ENCODE measurements at regions not wholly inside any gene's neighbourhood (a gene's known extent, or its start where the extent isn't known, plus 50 kb on each side); places are given as distances from the start of the nearest gene placed in this dataset.

DNA sequence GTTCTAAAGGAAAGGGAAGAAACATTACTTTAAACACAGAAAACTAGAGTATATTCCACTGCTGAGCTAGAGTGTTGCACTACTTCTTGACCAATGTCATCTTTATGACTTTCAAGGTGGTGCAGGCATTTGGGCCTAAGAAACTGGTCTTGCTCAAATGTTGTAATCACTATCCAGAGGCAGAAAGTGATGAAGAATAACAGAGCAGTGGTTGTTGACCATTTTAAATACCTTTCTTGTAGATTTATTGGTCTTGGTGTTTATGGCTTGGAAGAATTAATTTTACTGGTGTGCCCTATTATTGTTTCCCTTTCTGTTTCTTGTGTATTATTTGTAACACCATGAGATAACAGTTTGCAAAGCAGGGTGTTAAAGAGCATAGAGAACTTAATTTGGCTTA, 56.9 kb upstream of the SCN7A start (continued):
- TF ChIP-seq, protein P1, sequence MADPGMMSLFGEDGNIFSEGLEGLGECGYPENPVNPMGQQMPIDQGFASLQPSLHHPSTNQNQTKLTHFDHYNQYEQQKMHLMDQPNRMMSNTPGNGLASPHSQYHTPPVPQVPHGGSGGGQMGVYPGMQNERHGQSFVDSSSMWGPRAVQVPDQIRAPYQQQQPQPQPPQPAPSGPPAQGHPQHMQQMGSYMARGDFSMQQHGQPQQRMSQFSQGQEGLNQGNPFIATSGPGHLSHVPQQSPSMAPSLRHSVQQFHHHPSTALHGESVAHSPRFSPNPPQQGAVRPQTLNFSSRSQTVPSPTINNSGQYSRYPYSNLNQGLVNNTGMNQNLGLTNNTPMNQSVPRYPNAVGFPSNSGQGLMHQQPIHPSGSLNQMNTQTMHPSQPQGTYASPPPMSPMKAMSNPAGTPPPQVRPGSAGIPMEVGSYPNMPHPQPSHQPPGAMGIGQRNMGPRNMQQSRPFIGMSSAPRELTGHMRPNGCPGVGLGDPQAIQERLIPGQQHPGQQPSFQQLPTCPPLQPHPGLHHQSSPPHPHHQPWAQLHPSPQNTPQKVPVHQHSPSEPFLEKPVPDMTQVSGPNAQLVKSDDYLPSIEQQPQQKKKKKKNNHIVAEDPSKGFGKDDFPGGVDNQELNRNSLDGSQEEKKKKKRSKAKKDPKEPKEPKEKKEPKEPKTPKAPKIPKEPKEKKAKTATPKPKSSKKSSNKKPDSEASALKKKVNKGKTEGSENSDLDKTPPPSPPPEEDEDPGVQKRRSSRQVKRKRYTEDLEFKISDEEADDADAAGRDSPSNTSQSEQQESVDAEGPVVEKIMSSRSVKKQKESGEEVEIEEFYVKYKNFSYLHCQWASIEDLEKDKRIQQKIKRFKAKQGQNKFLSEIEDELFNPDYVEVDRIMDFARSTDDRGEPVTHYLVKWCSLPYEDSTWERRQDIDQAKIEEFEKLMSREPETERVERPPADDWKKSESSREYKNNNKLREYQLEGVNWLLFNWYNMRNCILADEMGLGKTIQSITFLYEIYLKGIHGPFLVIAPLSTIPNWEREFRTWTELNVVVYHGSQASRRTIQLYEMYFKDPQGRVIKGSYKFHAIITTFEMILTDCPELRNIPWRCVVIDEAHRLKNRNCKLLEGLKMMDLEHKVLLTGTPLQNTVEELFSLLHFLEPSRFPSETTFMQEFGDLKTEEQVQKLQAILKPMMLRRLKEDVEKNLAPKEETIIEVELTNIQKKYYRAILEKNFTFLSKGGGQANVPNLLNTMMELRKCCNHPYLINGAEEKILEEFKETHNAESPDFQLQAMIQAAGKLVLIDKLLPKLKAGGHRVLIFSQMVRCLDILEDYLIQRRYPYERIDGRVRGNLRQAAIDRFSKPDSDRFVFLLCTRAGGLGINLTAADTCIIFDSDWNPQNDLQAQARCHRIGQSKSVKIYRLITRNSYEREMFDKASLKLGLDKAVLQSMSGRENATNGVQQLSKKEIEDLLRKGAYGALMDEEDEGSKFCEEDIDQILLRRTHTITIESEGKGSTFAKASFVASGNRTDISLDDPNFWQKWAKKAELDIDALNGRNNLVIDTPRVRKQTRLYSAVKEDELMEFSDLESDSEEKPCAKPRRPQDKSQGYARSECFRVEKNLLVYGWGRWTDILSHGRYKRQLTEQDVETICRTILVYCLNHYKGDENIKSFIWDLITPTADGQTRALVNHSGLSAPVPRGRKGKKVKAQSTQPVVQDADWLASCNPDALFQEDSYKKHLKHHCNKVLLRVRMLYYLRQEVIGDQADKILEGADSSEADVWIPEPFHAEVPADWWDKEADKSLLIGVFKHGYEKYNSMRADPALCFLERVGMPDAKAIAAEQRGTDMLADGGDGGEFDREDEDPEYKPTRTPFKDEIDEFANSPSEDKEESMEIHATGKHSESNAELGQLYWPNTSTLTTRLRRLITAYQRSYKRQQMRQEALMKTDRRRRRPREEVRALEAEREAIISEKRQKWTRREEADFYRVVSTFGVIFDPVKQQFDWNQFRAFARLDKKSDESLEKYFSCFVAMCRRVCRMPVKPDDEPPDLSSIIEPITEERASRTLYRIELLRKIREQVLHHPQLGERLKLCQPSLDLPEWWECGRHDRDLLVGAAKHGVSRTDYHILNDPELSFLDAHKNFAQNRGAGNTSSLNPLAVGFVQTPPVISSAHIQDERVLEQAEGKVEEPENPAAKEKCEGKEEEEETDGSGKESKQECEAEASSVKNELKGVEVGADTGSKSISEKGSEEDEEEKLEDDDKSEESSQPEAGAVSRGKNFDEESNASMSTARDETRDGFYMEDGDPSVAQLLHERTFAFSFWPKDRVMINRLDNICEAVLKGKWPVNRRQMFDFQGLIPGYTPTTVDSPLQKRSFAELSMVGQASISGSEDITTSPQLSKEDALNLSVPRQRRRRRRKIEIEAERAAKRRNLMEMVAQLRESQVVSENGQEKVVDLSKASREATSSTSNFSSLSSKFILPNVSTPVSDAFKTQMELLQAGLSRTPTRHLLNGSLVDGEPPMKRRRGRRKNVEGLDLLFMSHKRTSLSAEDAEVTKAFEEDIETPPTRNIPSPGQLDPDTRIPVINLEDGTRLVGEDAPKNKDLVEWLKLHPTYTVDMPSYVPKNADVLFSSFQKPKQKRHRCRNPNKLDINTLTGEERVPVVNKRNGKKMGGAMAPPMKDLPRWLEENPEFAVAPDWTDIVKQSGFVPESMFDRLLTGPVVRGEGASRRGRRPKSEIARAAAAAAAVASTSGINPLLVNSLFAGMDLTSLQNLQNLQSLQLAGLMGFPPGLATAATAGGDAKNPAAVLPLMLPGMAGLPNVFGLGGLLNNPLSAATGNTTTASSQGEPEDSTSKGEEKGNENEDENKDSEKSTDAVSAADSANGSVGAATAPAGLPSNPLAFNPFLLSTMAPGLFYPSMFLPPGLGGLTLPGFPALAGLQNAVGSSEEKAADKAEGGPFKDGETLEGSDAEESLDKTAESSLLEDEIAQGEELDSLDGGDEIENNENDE (IDR thresholded peaks at IDR 0.05; ENCODE audit: low read depth, low read length): no peak
- TF ChIP-seq E2F3 (CRISPR knock-in tag; IDR thresholded peaks at IDR 0.05) (no peak), ELF2 (CRISPR knock-in tag; IDR thresholded peaks at IDR 0.05) (no peak), GATAD2A (IDR thresholded peaks at IDR 0.05) (no peak), CBFB (CRISPR knock-in tag; IDR thresholded peaks at IDR 0.05) (no peak), RAD51 (IDR thresholded peaks at IDR 0.05; ENCODE audit: borderline replicate concordance, low read depth) (no peak), RB1 (IDR thresholded peaks at IDR 0.05; ENCODE audit: low read depth) (no peak), SMAD2 (IDR thresholded peaks at IDR 0.05; ENCODE audit: low read depth, low read length) (no peak), FOXP1 (CRISPR knock-in tag; IDR thresholded peaks at IDR 0.05) (no peak), HMG20B (CRISPR knock-in tag; IDR thresholded peaks at IDR 0.05) (no peak), LCOR (CRISPR knock-in tag; IDR thresholded peaks at IDR 0.05) (no peak)
- TF ChIP-seq, protein P2, sequence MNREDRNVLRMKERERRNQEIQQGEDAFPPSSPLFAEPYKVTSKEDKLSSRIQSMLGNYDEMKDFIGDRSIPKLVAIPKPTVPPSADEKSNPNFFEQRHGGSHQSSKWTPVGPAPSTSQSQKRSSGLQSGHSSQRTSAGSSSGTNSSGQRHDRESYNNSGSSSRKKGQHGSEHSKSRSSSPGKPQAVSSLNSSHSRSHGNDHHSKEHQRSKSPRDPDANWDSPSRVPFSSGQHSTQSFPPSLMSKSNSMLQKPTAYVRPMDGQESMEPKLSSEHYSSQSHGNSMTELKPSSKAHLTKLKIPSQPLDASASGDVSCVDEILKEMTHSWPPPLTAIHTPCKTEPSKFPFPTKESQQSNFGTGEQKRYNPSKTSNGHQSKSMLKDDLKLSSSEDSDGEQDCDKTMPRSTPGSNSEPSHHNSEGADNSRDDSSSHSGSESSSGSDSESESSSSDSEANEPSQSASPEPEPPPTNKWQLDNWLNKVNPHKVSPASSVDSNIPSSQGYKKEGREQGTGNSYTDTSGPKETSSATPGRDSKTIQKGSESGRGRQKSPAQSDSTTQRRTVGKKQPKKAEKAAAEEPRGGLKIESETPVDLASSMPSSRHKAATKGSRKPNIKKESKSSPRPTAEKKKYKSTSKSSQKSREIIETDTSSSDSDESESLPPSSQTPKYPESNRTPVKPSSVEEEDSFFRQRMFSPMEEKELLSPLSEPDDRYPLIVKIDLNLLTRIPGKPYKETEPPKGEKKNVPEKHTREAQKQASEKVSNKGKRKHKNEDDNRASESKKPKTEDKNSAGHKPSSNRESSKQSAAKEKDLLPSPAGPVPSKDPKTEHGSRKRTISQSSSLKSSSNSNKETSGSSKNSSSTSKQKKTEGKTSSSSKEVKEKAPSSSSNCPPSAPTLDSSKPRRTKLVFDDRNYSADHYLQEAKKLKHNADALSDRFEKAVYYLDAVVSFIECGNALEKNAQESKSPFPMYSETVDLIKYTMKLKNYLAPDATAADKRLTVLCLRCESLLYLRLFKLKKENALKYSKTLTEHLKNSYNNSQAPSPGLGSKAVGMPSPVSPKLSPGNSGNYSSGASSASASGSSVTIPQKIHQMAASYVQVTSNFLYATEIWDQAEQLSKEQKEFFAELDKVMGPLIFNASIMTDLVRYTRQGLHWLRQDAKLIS (CRISPR knock-in tag; IDR thresholded peaks at IDR 0.05): no peak
- TF ChIP-seq, protein P3, sequence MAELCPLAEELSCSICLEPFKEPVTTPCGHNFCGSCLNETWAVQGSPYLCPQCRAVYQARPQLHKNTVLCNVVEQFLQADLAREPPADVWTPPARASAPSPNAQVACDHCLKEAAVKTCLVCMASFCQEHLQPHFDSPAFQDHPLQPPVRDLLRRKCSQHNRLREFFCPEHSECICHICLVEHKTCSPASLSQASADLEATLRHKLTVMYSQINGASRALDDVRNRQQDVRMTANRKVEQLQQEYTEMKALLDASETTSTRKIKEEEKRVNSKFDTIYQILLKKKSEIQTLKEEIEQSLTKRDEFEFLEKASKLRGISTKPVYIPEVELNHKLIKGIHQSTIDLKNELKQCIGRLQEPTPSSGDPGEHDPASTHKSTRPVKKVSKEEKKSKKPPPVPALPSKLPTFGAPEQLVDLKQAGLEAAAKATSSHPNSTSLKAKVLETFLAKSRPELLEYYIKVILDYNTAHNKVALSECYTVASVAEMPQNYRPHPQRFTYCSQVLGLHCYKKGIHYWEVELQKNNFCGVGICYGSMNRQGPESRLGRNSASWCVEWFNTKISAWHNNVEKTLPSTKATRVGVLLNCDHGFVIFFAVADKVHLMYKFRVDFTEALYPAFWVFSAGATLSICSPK (IDR thresholded peaks at IDR 0.05; ENCODE audit: borderline replicate concordance): no peak

All from K562 (cell line).